ENCODE measurements at regions not wholly inside any gene's neighbourhood (a gene's known extent, or its start where the extent isn't known, plus 50 kb on each side); places are given as distances from the start of the nearest gene placed in this dataset.
"Not testable (repeated sequence)": the region's sequence is repeated elsewhere in the genome, so short reads cannot be mapped to it uniquely, and the experiment has no call there.

DNA sequence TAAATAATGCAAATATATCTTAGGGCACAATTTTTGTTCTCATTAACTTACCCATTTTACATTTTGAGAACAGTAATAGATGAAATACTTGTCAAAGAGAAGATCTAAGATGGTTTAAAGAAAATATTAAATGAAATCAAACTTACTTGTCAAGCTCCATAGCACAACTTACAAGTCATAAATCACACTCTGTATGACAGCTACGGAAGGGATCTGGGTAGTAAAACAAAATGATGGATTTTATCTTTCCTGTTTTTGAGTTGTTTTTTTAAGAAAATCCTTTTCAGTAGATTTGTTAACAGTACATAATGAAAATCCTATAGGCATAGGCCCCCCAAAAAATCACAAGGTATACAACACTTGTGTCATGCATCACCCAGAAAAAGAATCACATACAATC, 84.4 kb upstream of the ANTXRL start:
- DNase-seq (ENCODE audit: low read depth), result not testable (repeated sequence)

DNA sequence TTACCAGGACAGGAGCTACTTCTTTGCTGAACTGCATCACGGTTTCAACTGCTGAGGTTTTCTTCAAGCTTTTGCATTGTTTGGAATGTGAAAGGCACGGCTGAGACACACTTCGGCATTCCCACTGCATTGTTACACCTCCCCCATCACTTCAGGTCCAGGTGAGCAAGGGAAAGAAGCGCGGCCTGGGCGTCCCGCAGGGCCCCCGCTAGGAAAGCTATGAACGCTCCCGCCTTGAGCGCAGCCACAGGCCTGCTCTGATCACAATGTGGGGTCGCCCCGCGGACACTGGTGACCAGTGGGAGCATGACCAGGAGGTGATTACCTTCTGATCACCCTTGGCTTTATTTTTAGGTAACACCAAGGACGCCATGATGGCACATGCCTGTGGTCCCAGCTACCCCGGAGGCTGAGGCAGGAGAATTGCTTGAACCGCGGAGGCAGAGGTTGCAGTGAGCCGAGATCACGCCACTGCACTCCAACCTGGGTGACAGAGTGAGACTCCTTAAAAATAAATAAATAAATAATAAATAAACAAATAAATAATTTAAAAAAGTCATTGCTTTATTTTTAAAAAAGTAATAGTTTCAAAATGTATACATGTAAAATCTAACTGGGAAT, 82.2 kb upstream of the ANTXRL start:
- DNase-seq (ENCODE audit: low read depth), result not testable (repeated sequence)

DNA sequence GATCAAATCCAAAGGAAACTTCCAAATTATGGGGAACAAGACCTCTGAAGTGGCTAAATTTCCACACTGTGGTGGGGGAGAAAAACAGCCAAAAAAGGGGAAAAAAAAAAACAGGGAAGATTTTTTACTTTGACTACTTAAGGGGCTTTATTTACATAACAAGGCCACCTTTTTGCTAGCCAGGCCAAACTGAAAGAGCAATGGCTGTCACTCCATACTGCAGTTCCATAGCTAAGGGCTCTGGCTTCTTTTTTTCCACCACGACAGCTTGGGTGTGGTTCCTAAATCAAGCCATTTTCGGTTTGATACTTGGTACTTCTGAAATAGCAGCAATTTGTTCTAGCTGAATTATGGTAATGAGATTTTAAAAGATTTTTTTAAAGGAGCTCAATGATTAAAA, 76.4 kb upstream of the ANTXRL start:
- DNase-seq (ENCODE audit: low read depth), result not testable (repeated sequence)

DNA sequence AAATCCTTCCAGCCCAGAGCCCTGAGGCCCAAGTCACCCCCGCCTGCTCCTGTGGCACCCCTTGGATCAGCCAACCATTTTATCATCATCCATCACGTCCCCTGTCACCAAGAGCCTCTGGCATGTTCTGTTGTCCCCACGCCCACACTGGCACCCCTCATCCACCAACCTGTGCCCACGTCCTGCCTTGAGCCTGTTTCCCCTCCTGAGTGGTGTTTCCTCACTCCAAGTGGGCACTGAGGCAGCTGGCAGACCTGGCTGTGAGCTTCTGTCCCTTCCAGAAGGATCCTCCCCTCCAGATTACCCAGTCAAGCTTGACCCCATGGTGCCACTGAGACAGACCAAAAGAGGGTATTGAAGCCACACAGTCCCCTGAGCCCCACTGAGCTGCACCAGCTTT, 71.4 kb upstream of the ANTXRL start:
- DNase-seq (ENCODE audit: low read depth), result no peak

DNA sequence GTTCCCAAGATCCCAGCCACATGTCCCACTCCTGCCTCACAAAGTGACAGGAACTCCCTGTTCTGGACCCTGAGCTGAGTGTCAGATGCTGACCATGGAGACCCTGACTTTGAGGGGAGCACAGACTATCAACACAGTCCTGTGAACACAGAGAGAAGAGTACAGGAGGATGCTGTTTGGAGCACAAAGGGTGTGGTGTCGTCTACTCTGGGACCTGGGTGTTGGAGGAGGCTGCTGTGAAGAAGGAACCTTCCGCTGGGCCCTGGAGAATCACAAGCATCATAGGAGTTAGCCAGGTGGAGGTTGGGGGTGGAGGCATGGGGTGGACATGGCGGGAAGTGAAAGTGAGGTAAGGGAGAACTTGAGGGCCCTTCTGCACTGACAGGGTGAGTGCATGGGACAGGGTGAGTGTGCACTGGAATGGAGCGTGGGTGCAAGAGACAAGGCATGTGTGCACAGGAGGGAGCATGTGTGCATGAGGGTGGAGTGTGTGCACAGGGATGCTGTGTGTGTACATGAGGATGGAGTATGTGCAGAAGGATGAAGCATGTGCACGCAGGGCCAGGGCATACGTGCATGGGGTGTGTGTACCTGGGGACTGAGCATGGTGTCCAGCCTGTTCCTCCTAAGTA, 70.7 kb upstream of the ANTXRL start:
- DNase-seq (ENCODE audit: low read depth), result no peak

DNA sequence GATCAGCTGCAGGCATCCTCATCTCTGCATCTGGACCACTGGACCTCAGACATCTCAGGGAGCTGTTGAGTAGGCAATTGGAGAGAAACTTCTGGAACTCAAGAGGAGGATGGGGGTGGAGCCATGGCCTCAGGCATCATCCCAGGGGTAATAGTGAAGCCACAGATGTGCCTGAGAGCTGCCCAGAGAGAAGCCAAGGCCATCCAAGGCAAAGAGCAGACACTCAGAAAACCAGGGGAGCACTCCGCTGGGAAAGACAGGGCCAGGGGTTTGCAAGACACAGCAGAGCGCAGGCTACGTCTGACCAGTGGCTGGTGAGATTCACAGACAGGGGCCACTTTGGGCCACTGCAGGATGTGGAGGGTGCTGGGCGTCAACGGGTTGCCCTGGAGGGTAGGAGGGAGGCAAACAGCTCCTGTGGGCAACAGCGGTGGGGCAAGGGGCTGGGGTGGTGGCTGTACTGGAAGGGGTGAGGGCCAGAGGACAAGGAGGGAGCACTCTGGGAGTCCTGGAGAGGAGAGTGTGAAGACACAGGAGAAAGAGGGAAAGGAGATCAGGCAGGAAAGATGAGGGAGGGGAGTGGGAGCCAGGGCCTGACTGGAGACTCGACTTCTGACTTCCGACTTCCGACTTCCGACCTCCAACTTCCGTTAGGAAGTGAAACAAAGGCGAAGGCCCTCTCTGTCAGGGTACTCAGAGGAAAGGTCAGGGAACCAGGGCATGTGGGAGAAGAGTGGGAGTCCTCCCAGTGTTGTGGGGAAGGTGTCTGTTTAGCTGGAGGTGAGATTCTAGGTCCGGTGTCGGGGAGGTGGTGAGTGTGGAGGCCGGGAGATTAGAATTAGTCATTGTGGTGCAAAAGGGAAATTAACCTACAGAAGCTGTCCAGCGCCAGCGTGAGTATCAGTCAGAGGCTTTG, 69.7 kb upstream of the ANTXRL start:
- no peak for DNase-seq (ENCODE audit: low read depth)

DNA sequence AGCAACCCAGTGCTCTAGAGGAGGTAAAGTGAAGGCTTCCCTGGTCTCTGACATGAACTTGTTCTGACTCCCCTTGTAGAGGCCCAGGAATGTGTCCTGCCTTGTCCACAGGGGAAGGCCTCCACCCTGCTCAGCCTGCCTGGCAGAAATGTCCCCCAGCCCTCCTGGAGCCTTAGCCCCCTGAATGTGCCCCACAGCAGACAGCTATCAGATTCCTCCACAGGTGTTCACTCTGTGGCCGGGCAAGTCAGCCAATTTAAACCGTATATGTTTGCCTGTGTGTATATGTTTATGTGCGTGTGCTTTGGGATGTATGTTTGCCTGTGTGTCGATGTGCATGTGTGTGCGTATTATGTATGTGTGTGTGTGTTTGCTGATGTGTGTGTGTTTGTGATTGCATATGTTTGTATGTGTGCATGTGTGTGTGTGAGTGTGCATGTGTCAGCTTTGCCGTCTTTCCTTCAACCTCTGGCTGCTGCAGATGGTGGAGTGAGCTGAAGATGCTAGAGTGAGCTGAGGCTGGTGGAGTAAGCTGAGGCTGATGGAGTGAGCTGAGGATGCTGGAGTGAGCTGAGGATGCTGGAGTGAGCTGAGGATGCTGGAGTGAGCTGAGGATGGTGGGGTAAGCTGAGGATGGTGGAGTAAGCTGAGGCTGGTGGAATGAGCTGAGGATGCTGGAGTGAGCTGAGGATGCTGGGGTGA, 68.9 kb upstream of the ANTXRL start:
- DNase-seq (ENCODE audit: low read depth), result no peak

DNA sequence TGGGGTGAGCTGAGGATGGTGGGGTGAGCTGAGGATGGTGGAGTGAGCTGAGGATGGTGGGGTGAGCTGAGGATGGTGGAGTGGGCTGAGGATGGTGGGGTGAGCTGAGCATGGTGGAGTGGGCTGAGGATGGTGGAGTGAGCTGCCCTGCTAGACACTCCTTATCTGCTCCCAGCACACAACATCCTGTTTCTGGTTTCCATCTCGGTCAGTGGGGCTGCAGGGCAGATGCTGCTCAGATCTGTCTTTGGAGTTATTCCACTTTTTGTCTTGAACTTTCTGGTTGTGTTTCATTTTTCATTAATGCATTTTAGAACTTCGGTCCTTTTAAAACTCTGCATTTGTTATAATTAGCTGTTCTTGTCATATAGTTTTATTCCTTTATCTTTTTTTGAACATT, 67.9 kb upstream of the ANTXRL start:
- DNase-seq (ENCODE audit: low read depth), result no peak

DNA sequence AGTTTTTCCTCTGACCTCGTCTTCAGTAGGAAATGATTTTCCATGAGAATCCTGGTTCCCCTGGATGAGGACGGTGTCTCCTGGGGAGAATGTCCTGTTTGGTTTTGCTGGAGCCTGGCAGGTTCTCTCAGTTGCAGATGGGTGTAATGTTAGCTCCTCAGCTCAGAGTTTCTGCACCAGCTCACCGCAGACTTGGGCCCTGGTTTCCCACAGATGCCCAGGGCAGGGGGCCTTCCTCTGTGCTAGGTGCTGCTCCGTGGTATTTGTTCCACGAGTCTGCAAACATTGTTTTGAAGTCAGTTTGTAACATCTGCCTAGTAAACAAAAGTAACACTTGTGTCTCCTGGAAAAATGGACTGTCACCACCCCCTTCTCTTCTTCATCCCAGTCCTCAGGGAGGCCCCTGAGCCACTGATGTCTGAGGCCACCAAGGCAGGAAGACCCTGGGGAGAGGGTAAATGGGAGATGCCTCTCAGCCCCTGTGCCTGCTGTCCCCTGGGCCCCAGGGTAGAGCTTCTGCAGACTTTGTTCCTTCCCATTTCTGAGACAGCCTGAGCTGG, 67.3 kb upstream of the ANTXRL start:
- not testable (repeated sequence) for DNase-seq (ENCODE audit: low read depth)

DNA sequence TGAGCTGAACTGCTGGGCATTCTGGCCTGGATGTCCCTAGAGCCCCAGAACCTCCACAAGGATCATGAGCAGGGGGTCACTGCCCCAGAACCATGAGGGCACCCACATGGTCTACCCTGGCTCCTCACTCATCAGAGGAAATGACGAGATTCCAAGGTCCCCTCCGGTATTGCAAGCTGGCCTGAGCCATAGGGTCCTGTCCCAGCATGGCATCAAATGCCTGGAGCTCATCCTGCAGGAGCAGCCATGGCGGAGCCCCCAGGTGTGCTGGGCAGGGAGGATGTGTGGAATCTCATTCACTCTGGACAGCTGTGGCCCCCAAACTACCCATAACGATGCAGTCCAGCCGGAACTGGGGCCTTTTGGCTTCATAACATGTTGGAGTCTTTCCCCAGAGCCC, 66.6 kb upstream of the ANTXRL start:
- DNase-seq (ENCODE audit: low read depth), result no peak

DNA sequence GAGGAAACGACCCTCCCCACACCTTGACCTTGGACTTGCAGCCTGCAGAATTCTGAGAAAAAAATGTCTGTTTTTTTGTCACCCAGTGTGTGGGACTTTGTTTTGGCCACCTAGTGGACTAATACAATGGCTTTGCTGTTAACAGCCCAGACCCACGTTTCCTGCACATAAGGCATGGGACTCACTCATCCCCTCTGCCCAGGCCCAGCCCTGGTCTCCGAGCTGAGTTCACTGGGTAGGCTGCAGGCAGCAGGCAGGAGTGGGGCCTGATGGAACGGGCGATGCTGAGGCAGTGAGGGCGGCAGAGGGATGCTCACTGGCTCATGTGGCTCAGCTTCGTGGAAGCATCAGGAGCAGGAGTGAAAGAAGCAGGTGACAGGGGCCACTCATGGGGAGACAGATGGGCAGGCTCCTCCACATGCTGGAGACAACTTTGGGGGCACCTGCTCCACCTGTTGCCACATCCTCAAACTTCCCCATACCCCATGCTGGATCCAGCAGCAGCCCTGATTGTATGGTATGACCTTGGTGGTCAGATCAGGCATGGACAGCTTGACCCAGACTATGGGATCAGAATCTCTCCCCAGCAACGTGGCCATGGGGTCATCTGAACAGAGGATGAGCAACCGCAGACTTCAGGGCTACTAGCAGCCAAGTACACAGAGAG, 65.8 kb upstream of the ANTXRL start:
- DNase-seq (ENCODE audit: low read depth), result no peak

DNA sequence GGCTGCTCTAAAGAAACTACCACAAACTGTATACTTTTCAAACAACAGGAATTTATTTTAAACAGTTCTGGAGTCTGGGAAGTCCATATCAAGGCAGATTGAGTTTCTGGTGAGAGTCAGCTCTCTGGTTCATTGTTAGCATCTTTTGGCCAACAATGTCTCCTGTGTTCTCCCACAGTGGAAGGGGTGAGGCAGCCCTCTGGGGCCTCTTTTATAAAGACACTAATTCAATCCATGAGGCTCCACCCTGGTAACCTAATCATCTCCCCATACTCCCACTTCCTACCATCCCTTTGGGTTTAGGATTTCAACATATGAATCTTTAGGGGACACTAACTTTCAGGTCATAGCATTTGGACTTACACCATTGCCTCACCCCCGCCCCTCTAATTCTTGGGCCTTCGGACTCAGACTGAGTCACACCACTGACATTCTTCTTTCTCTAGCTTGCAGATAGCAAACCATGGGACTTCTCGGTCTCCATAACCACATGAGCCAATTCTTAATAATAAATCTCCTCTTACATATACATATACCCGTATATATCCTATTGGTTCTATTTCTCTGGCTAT, 64.3 kb upstream of the ANTXRL start:
- DNase-seq (ENCODE audit: low read depth), result no peak

DNA sequence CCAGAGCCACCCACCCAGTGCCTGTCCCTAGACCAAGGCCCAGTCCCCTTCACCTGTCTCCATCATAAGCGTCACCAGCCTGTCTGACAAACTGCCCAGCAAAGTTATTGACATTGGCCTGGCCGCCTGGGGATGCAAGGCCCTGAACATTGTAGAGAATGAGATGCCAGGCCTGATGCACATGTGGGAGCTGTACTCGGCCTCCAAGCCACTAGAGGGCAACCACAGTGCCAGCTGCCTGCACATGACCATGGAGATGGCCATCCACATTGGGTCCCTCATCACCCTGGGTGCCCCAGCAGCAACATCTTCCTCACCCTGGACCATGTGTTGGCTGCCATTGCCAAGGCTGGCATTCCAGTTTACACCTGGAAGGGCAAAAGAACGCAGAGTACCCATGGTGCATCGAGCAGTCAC, 63.7 kb upstream of the ANTXRL start:
- no peak for DNase-seq (ENCODE audit: low read depth)

DNA sequence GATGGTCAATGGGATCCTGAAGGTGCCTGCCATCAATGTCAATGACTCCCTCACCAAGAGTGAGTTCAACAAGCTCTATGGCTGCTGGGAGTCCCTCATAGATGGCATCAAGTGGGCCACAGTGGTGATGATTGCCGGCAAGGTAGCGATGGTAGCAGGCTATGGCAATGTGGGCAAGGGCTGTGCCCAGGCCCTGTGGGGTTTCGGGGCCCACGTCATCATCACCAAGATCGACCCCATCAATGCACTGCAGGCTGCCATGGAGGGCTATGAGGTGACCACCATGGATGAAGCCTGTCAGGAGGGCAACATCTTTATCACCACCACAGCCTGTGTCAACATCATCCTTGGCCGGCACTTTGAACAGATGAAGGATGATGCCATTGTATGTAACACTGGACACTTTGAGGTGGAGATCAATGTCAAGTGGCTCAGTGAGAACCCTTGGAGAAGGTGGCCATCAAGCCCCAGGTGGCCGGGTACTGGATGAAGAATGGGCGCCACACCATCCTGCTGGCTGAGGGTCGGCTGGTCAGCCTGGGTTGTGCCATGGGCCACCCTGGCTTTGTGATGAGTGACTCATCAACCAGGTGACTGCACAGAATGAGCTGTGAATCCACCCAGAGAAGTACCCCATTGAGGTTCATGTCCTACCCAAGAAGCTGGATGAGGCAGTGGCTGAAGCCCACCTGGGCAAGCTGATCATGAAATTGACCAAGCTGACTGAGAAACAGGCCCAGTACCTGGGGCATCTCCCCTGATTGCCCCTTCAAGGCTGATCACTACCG, 63.0 kb upstream of the ANTXRL start:
- no peak for DNase-seq (ENCODE audit: low read depth)

DNA sequence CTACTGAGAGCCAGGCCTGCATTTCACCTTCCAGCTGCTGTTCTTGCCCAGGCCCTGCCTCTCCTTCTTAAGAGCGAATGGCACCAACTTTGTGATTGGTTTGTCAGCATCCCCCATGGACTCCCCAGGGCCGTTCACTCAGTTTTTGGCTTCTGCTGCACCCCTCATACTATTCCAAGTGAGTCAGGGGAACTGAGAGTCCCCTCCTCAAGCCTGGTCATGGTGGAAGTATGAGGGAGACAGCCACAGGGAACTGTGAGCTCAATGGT, 62.4 kb upstream of the ANTXRL start:
- DNase-seq (ENCODE audit: low read depth), result no peak

DNA sequence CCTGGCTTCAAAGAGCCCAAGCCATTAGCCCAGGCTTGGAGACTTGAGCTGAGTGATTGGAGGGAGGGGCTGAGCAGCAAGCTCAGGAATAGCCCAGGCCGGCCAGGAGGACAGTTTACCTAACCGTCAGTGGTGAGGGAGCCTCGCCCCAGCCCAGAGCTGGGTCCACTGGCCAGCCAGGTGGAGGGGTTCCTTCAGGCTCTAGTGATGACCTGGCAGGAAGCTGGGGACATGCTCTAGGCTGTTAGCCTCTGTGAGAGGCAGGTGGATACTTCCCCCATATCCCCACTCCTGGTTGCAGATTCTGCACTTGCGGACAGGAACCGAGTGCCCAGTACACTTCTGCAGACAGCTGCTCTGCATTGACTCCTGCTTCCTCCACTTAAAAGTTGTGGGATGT, 61.2 kb upstream of the ANTXRL start:
- no peak for DNase-seq (ENCODE audit: low read depth)

DNA sequence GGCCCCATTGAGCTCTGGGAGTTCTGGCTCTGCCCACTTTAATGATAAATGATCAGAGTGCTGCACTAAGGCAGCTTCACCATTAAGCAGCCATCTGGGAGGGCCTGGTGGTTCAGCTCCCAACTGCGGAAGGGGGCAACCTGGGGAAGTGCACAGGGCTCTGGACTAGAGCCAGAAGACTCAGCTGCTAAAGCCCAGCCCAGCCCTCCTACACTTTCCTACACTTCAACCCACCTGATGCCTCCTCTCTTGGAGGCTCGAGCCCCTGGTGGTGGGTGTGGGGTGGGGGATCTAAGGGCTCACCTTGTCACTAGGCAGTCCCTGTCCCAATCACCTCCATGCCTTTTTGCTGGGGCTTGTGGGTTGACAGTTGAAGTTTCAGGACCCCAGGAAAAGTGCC, 60.6 kb upstream of the ANTXRL start:
- no peak for DNase-seq (ENCODE audit: low read depth)

DNA sequence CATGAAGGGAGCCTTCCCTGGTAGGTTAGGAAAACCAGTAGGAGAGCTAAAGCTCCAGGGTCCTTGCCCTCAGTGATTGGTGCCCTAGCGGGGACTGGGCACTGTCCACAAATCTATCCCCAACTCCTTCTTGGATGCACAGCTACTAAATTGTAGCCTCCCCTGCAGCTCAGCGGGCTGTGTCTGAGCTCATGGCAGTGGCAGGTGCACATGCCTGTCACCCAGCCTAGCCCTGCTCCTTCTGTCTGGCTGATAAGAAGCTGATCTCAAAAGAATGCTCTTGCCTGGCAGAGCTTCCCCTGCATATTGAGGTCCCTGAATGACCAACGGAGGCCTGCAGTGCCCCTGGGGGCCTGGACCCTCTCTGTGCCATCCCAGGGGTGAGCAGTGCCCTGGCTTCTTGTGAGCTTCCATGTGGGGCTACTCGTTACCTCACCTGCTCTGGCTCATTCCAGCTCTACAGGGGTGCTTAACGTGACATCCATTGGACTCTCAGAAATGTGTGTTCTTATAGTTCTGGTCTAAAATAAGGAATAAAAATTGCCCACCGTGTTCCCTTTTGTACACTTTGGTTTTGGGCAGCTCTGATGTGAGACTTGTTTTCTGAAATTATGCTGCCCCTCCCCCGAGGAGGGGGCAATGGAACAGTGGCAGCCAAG, 59.8 kb upstream of the ANTXRL start:
- no peak for DNase-seq (ENCODE audit: low read depth)

DNA sequence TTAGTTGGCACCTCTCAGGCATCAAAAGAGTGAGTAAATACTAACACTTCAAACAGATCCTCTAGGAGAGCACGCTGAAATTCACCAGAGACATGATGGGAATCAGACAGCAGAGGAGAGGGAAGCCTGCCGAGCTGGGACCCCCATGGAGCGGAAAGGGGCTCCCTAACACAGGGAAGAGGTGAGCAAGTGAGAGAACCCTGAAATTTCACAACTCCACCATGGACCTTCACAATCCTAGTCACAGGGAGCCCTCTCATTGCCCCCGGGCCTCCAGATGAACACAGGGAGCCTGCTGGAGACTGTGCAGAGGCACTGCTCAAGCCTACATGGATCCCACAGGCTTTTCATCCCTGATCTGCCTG, 59.2 kb upstream of the ANTXRL start:
- no peak for DNase-seq (ENCODE audit: low read depth)

Data from LHCN-M2 (cell line).